ENCODE measurements at regions not wholly inside any gene's neighbourhood (a gene's known extent, or its start where the extent isn't known, plus 50 kb on each side); places are given as distances from the start of the nearest gene placed in this dataset.
A peak's percentile ranks its signal among the peaks of the same experiment; 100 is the strongest.

DNA sequence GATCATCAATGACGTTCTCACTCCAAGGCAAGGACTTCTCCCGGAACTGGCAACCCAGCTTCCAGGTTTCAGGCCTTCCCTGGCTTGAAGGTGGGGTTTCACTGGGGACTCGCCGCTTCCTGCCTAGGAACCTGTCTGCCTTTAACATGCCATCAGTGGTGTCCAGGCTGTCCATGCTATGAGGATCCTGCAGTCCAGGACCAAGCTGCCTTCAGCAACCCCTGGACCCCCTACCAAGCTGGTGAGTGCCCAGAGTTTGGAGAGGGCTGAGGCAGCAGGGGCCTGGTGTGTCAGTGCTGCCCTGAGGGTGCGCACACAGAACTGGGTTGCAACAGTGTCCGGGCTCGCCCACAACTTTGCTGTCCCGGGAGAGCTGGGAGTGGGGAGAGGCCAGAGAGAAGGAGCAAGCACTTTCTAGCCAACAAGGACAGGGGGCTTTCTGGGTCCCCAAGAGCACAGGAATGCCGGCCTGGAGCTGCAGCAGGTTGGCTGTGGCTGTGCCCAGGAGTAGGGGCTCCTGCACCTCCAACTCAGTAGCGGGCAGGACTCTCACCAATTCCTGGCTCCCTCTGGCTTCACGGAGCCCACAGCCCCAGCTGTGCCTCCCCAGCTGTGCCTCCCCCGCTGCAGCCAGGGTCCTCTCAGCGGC is 1563.2 kb upstream of the MIR17HG start:
- no peak for DNase-seq (ENCODE audit: low read depth)

DNA sequence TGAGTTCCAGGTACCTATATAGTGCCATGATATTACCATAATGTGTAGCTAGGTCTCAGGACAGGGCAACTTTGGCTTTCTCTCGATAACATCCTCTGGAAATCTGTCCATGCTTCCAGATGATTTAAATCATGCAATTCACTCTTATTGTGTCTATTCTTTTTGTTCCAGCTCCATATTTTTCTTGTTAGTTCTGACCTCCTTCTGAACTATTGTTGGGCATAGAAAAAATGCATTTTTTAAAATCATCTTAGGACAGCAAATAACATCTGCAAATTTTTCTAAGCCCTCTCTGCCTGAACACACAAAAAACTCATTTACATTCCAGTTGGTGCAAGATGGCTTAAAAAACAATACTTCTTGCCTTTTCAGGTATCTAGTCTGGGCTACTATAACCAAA is 1561.0 kb upstream of the MIR17HG start:
- DNase-seq (ENCODE audit: low read depth): no peak

DNA sequence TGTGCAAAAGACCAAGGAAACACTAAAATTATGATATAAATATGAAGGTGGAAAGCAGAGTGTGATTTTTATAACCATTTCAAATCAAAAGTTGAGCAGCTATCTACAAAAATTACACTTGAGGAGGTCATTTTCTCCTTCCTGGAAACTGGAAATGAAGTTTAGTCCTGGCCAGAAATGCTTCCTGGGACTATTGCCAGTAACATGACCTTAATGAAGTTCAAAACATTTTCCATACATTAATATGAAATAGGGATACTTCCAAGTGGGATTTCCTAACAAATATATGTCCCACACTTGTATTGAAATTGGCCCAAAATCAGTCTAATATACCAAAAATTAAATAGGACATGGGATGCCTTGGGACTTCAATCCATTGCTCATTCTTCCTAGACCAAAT is 1556.8 kb upstream of the MIR17HG start:
- DNase-seq (ENCODE audit: low read depth): no peak

DNA sequence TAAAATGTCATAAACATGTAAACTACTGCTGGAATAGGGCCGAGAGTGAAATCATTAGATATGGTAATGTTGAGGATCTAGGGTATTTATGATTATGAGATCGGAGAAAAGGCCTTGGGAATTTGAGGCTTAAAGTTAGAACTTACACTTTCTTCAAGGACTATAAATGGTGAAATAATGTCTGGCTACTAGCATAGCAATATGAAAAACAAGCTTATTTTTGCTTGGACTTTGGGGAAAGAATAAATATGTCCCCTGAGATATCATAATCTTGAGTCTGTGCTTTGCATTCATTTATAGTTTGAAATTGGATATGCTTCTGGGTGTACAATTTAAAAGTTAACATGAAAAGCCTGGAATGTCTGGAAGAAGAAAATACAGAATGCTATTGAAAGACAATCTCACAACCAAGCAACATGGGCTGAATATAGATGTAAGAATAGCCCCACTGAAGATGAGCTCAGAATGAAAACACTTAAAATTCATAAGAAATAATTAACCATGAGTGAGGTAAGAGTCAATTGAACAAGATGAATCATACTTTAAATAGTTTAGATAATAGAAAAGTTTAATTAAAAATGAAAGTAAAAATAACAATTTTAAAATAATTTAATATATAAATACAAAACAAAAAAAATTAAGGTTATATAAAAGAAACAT is 1555.4 kb upstream of the MIR17HG start:
- no peak for DNase-seq (ENCODE audit: low read depth)

DNA sequence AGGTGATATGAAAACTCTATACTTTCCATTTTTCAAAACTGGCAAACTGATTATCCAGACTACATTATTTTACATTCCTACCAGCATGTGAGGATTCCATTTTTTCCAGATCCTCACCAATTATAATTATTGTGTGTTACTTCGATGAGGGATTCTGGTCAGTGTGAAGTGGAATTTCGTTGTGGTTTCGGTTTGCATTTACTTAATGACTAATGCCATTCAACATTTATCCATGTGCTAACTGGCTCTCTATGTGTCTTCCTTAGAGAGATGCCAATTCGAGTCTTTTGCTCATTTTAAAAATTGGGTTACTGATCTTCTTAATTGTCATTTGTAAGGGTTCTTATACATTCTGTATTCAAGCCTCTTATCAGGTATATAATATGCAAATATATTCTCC is 1551.3 kb upstream of the MIR17HG start:
- peak; percentile 60 for DNase-seq (ENCODE audit: low read depth)

DNA sequence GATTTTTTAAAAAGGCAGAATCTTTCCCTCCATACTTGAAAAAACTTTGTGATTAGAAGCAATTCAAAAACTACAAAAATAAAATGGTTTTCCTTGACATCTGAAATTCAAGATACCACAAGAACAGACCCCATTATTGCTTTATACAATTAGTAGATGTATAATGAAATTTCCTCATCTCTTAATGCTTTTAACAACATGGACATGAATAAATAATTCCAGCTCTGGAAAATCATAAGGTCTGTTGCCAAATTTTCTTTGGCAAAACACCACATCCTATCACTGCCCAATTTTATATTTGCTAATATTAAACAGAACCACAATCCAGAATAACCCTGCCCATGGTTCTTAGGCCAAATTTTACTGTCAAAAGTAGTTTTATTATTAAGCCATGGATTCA is 1543.6 kb upstream of the MIR17HG start:
- no peak for DNase-seq (ENCODE audit: low read depth)

DNA sequence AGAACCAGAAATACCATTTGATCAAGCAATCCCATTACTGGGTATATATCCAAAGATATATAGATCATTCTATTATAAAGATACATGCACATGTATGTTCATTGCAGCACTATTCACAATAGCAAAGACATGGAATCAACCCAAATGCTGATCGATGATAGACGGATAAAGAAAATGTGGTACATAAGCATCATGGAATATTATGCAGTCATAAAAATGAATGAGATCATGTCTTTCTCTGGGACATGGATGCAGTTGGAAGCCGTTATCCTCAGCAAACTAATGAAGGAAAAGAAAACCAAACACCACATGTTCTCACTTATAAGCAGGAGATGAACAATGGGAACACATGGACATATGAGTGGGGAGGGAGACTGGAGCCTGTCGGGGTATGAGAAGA is 1540.9 kb upstream of the MIR17HG start:
- no peak for DNase-seq (ENCODE audit: low read depth)

DNA sequence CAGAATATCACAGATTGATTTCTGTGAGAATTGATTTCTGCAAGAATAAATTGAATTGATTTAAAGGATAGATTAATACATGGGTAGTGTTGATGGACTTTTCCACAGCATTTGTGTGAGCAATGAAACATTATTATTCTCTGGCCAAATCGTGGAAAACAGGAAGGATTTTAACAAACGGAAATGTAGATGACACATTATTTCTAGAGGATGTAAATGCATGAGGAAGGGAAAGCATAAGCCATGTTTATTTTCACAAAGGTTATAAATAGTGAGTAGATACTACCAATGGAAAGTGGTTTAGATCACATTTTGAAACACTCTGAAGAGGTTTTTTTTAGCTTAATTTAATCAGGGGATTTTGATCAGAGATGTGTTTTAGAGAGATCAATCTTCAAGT is 1534.6 kb upstream of the MIR17HG start:
- DNase-seq (ENCODE audit: low read depth): peak; percentile 3

DNA sequence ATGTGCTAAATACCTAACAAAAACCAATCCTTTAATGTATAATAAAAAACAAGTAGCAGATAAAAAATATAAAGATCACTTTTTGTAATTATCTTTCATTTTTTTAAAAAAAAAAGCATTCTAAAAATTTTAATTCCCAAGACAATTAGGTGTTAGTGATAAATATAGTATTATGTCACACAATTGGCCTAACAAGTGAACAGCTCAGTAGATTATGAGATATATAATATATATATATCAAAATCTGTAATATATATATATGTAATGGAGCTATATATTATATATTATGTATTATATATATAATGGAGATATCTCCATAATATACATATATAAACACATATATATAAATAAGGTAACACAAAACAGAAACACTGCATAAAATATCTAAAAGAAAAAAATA is 1531.1 kb upstream of the MIR17HG start:
- DNase-seq (ENCODE audit: low read depth): no peak

DNA sequence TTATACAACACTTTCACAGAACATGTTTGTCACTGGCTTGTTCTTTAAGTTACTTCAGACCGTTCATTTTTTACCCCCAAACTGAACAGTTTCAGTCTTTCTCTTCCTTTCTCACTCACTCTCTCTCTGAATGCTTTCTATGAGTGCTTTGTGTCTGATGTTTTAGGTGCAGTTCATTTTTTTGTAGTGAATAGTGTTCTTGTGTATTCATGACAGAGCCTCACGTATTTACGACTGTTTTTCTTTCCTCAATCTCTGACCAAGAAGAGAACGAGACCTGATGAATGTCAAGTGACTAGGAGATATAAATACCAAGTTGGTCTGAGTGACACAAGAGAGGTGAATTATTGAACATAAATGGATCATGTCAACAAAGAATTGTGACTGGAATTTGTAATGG is 1525.0 kb upstream of the MIR17HG start:
- no peak for DNase-seq (ENCODE audit: low read depth)

DNA sequence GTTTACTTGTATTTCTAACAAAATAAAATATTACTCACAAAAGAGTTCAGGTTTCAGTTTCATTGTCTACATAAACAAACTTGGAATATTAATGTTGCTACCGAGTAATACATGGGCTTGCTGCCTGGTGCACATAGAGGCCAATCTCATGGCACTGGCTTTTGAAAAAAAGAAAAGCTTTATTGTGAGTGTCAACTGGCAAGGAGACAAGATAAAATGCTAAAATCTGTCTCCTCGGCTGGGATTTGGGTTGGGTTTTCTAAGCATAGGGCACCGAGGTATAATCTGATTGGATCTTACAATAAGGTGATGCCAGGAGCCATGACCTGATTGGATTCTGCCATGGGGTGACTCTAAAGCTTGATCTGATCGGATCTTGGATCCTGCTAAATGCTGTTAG is 1519.9 kb upstream of the MIR17HG start:
- peak; percentile 15 for DNase-seq (ENCODE audit: low read depth)

DNA sequence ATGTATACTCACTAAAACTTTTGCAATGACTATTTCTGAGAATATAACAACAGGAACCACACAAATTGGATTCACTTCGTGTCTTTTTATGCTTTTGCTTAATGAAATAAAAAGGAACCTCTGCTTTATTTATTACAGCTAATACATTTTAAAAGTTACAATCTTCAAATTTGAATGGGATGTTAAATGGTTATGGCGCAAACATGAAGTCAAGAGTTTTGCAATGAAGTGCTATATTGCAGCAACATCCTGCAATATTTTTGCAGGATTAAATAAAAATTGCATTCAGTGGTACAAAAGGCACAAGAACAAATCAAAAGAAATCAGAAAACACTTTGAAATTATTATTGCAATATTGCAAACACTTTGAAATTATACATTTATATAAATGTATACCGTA is 1519.0 kb upstream of the MIR17HG start:
- no peak for DNase-seq (ENCODE audit: low read depth)

DNA sequence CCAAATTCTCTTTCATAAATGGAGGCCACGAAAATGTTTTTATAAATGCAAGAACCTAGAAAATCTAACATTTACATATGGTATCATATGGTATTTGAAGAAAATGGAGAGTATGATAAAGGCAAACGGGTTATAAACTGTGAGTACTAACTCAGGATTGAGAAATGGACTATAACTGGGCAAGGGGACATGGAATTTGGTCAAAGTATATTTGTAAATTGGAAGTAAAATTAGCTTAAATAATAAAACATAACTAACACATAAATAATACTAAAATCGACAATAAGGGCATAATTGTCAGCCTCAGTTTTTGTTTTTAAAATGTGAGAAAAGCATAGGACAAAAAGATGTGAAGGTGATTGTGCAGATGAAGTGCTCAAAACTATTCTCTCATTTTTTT is 1516.3 kb upstream of the MIR17HG start:
- no peak for DNase-seq (ENCODE audit: low read depth)

DNA sequence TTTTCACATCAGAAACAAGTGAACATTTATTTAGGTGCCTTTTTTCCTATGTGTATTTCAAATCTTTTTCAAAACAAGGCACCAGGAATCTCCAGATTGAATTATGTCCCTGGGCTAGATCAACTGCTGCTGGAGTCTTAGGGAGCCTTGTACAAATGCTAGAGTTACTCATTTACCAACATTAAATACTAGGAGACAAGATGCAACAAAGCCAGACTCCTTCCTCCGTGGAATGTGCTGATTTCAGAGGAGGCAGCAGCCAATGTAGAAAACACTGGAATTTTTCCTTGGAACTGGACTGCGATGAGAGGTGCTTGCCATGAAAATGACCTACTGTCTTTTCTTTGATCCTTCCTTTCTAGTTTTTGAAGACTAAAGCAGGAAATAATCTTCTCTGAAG is 1514.7 kb upstream of the MIR17HG start:
- DNase-seq (ENCODE audit: low read depth): no peak

DNA sequence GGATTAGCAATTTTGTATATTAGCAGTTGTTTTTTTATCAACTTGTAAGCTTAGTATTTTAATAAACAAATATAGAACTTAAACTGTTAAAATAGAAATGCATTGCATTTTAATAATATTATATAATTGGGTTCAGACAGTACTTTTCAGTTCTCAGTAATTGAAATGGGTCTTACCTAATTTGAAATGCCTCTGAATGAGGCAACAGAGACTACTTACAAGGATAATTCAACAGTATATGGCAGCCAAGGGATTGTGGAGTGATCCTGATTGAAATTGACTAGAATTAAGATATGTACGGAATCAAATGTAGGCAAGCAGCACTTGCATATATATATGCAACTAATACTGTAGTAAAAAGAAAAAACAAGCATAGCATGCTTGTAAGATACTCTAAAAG is 1503.9 kb upstream of the MIR17HG start:
- DNase-seq (ENCODE audit: low read depth): no peak

DNA sequence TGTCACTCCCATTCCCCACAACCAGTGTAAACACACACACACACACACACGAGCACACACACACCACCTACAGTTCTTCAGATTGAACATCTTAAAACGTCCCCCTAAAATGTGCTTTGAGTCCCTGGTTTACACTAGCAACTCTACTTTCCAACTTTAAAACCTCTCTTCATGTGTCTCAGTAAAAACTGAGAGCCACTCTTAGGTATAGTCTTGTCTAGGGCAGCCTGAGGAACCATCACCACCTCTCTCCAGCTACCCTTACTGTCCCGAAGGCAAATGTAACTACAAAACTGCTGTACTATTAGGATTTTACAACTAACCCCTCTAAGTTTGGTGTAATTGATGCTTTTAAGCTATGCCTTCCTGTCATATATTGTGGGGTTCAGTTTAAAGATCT is 1501.6 kb upstream of the MIR17HG start:
- no peak for DNase-seq (ENCODE audit: low read depth)

DNA sequence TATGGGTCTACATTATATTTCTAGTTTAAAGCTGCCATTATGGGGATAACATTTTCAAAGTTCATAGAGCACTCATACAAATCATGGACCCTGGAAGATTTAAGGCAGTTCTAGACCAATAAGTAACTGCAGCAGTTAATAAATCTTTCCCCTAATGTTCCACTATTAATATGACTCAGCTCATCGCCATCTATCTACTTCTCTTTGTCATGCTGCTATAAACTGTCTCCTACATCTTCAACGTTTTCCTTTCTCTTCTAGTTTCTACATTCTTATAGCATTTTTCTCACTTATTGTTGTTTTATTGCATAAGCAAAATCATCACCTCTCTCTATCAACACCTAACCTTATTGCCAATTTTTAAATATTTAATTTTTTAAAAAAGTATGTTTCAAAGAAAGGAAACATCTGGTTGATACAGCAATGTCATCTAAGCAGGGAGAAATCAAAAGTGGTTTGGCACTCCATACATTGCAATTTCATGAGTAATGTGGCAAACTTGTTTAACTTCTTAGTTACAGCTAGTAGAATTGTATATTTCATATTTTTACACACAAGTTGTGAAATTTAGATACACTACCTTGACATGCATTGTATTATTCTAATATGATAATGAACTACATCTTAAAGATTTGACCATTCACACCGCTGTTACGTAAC is 1500.4 kb upstream of the MIR17HG start:
- DNase-seq (ENCODE audit: low read depth): peak; percentile 13

DNA sequence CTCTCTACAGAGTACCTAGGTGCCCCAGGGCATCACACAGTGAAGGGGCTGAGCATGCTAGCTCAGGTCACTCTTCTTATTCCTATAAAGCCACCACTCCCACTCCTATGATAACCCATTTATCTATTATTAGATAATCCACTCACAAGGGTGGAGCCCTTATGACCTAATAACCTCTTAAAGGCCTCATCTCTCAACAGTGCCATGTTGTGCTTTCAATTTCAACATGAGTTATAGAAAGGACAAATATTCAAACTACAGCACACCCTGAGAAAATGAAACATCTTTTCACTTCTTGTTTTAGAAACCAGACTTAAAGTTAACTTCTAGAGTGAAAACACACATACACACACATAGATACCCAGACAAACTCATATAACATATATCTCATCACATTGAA is 1494.9 kb upstream of the MIR17HG start:
- DNase-seq (ENCODE audit: low read depth): no peak

DNA sequence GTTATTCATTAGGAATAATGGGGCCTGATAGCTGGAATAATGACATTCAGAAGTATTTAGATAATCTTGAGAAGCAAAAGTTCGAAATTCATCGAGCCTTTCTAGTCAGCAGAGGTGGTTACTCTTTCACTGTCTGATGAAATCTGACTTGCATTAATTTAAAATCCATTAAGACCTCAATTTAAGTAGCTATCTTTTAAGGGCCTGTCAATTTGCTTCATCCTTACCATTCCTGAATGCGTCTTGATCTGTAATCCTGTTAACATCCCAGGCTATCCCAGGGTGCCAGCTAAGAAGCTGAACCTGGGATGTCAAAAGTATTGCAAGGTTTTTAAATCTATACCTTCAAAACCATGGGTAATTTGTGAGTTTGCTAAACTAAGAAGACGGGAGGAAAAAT is 1491.0 kb upstream of the MIR17HG start:
- DNase-seq (ENCODE audit: low read depth): no peak

DNA sequence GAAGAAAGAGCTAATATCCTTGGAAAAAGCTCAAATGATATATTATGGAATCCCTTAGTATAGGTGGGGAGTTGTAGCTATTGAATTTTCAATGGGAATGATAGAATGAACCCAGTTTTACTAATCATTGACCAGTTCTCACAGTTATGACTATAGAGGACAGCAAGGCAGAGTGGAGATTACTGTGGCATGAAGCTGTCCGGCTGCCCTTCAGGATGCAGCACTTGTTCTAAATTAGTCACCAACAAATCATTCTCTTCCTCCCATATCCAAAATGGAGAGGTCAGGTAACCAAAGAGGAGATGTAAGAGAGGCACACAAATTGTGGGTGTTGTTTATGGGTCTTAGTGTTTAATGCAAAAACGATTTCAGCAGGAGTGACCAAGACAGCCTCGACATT is 1490.0 kb upstream of the MIR17HG start:
- no peak for DNase-seq (ENCODE audit: low read depth)

DNA sequence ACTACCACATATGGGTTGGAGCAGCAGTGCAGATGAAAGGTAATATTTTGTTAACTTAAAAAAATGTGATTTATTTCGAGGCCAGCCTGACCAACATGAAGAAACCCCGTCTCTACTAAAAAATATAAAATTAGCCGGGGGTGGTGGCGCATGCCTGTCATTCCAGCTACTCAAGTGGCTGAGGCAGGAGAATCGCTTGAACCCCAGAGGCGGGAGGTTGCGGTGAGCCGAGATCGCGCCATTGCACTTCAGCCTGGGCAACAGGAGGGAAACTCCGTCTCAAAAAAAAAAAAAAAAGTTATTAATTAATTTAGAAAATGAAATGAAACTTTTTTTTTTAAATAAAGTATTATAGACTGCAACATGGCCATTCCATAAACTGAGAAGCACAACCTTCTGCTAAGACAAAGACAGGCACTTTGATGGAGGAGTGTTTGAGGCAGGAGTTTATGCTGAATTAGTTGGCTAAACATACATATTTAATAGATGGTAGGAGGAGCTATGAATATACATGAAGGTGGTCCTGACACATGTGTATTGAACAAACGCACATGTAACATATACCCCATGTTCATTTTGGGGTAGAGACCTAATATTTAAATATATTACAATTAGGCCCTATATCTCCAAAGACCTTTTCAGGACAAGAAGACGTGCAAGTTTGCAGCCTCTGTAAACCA is 1485.3 kb upstream of the MIR17HG start:
- DNase-seq (ENCODE audit: low read depth): no peak

DNA sequence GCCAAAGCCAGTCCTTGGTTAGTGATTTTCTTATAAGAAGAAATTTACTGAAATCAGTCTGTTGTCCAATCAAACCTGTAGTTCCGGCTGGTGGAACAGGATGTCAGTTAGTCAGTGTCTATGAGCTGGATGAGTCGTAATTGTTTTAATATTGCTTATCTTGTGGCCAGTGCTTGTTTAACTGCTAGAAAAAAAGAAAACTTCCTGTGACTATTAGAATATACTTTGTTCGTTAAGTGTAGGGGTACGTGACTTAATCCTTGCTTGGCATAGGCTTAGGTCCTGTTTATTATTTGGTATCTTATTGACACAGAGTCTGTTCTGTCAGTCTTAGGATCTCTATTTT is 1484.8 kb upstream of the MIR17HG start:
- DNase-seq (ENCODE audit: low read depth): peak; percentile 31

All from HT1080 (cell line).